T-helper 1 cell treated with Interleukin-12 subunit alpha and Interleukin-12 subunit beta and Interleukin-4 antibody, amounts not matched to agents 30 ng/mL and 1 ng/mL, for 36 hours (primary cell): ENCODE measurements at regions not wholly inside any gene's neighbourhood (a gene's known extent, or its start where the extent isn't known, plus 50 kb on each side); places are given as distances from the start of the nearest gene placed in this dataset.

Source experiments
- intact Hi-C: fragments of 100-400 bp; cut with micrococcal nuclease; formaldehyde crosslinking; loops from one replicate; pipeline ENCODE4 v1.15.1; 2024

DNA sequence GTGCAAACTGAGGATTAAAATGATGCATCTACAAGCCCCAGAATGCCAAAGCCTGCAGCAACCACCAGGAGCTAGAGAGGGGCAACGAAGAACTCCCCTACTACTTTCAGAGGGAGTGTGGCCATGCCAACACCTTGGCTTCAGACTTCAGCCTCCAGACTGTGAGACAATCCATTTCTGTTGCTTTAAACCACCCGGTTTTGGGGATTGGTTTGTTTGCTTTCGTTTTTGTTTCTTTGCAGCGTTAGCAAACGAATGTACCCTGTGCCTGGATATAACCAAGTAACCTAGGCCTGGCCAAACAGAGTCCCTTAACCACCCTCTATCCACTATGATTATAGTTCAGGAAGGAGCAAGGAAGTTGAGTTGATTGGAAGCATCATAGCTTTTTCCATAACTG lies 171.2 kb upstream of the NCK2 start:
- intact Hi-C loops, result no loop called here

DNA sequence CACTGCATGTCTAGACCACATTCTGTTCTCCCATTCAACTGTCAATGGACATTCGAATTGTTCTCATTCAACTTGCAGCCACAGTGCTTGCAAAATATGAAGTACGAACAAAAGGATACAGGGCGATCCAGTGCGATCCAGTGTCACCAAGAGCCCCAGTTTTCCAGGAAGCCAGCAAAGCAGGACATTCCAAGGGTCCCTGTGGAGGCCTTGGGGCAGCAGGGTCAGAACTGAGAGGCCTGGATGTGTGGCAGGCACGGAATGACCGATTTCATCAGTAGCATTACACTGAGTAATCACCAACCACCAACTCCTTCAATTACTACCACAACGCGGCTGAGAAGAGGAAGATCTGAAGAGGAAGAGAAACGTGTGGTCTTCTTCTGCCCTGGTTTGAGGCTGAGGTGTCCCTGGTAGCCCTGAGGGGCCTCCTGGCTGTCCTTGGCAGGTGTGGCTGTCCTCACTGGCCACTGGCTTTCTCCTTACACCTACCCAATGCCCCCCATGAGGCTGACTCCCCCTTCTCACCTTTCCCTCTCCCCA lies 172.7 kb upstream of the FHL2 start:
- intact Hi-C loops, result no loop called here

DNA sequence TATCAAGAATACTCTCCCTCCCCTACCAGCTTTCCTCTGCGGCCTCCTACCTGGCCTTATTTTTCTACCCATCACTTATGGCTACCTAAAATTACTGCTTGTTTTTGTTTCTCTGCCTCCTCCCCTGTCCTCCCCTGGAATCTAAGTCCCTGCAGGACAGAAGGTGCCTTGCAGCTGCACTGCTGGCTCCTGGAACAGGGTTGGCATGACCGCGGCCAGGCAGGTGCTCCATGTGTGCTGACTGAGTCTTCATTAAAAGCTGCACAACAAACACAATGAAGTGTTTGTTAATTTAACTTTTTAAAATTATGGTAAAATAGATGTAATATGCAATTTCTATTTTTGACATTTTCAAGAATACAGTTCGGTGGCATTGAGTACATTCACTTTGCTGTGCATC lies 171.9 kb upstream of the FHL2 start:
- intact Hi-C loops, result no loop called here

DNA sequence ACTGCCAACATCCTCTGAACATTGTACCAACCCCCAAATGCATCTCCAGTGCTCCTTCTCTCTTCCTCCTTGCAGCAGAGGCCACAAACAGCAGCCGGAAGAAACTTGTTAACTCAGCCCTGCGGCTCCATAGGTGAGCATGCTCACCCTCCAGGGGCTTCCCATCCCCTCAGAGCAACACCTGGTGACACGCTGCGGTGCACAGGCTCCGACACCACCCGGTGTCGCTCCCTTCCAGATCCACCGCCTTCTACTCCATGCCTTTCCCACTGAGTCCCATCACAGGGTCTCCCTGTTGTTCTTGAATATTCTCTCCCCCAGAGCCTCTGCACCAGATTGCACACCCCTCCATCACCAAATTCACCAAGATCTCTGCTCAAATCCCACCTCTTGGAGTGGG lies 171.5 kb upstream of the FHL2 start:
- intact Hi-C loops, result no loop called here

DNA sequence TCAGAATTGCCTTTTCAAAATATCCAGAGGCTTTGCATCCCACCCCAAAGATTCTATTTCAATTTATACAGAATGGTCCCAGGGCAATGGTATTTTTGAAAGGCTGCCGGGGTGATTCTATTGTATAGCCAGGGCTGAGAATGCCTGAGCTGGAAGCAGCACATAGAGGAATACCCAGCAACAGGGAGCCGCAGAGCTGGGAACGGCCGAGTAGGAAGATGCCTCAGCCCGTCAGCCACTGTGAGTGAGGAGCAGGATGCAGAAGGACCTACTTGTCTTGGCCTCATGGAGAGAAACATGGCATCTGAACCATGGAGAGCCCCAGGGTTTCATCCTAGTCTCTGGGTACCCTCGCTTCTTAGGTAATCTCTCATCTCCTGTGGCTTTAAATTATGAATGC lies 170.8 kb upstream of the FHL2 start:
- intact Hi-C loops, result no loop called here

DNA sequence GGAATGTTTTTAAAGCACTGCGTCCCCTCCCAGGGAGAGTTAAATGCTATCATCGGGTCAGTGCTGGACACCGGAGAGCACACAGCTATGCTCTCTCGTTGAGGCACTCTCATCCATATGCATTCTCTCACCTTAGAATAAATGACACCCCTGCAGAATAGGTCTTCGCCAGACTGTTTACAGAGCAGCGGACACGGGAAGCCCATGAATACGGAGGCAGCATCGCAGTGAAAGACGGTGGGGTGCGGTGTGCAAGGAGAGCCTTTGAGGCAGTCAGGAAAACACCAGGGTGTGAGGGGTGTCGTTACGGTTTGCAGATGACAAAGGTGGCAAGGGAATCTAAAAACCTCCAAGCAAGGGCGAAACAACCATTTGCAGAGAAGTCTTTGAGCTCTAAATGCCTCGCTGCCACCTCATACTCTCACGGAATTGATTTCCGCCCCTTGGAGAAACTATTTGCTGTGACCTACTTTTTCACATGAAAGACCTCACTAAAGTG lies 169.2 kb upstream of the FHL2 start:
- intact Hi-C loops, result no loop called here

DNA sequence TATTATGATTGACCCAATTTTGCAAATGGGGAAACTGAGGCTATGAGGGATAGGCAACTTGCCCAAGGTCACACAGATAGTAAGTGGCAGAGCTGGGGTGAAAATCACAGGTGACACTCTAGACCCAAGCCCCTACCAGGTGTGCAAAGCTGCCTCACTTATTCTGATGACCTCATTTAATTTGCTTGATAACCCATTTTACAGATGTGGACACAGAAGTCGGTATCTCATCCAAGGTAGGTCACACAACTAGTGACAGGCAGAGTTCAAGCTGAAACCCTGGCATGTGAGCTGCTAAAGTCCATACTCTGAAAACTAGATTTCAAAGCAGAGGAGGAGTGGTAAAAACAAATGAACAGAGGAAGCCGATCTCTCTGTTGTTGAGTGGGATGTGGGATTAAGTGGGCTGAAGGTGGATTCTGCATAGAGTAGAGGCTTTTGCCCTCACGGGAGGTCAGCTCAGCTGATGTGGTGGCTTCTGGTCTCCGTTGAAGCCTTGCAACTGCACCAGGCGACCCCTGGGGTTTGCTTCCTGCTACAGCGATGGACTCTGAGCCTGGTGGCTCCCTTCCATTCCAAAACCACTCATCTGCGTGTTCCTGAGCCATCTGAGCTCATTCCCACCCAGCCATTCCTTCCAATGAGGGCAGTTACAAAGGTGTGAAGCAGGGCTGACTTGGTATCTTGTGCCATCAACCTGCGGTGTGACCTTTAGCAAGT lies 164.3 kb upstream of the FHL2 start:
- intact Hi-C loops, result no loop called here

DNA sequence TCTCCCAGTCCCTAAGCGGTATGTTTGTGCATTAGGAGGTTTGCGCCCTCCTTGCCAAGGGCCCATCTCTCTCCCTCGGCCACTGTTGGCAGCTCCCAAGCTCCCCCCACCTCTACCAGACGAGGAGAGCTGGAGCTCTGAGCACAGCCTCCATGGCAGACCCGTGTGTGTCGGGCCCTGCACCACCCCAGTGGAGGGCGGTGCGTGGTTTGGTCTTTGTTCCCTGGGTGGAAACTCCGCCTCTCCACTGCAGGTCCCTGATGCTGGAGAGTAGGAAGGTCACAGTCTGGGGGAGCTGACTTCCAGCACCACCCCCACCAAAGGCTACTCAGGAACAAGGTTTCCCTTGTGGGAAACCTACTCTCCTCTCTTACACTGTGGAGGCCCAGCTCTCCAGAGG lies 162.6 kb upstream of the FHL2 start:
- intact Hi-C loops, result no loop called here

DNA sequence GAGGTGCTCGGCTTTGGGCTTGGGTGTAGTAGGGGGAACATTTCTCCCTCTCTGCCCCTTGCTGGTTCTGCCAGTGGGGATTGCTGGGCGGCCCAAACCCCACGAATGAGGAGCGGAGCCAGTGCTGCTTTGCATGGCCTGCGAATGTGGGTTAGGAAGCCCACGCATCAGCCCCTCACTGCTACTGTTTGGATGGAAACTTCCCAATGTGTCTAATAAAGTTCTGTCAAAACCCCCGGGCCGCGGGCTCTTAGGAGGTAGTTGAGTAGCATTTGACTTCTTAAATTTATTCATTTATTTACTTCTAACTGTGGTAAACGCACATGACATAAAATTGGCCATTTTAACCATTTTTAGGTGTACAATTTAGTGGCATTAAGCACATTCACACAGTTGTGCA lies 161.3 kb upstream of the FHL2 start:
- intact Hi-C loops, result no loop called here

DNA sequence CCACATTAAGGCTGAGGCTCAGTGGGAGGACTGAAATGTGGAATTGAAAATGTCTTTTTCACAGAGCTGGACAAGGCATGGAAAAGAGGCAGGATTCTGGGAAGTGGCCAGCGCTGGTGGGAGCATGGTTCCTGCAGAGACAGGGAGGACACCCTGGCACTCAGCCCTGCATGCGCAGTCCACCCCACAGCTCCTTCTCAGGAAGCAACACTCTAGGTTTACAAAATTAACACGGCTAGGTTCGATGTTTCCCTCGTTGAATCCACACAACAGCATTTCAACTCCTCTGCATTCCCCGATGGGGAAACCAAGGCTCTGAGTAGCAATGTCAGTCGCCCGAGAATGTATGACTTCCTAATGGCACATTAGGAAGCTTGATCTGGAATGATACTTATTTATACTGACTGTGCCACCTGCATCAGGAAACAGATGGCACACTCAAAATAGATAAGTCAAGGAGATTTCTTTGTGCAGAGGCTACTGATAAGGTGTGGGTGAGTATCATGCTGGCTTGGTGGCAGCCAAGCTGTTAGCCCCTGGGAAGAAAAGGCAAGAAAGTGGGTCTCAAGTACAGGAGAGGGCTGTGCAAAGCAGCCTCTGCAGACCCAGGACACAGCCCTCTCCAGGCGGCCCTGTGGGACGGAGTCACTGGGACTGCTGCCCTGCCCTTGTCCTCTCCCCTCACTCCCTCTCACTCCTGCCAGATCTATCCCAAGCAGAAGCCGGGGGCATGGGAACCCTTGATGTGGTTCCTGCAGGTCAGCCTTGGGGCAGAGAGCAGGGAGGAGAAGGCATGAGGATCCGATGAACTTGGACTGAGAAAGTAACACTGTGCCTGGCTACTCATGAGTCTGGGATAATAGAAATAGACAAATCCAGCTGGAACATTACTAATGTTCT lies 158.4 kb upstream of the FHL2 start:
- intact Hi-C loops, result no loop called here

DNA sequence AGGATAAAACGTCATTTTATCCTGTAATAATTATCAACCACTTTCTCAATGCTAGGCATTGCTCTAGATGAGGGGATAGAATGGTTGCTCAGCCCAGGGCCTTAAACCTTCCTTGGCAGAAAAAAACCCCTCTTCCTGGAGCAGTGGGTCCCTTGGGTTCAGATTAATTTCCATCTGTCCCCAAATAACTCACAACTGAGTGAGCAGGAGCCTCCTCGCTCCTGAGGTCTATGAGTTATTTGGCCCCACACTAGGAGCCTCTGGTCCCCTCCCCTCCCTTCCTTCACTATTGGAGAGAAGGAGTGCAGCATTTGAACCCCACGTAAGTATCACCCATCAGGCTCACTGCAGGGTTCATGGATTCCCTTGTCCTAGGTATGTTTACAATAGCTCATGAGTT lies 157.5 kb upstream of the FHL2 start:
- intact Hi-C loops, result no loop called here

DNA sequence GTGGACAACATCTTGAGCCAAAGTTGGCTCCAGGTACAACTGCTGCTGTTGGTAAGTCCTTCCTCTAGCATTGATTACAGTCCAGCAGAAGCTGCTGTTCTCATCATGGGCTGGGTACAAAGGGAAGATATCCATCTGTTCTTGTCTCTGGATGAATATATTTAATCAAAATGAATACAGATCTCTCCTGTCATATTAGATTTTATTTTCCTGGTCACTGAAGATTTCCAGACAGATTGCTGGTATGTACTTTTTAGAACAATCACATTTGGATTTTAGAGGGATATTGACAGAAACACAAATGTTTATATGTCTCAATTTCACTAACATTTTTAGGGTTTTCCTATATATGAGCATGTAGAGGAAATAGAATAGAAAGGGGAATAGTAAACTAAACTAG lies 155.4 kb upstream of the FHL2 start:
- intact Hi-C loops, result no loop called here

DNA sequence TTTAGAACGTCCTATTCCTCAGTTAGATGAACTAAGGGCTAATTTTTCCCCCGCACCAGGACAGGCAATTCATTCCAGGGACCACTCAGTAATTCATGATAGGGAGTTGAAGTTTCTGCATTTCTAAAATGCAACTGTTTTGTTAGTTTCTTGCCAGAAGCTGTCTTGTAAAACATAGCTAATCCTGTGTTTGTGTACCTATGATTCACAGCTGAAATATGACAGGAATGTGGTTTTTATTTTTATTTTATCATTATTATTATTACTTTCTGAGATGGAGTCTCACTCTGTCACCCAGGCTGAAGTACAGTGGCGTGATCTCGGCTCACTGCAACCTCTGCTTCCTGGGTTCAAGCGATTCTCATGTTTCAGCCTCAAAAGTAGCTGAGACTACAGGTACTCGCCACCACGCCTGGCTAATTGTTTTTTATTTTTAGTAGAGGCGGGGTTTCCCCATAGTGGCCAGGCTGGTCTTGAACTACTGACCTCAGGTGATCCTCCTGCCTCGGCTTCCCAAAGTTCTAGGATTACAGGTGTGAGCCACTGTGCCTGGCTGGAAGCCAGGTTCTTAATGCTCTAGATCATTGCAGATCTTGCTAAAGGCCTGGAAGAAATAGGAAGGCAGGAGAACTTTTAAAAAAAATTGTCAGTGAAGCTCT lies 154.8 kb upstream of the FHL2 start:
- intact Hi-C loops, result no loop called here

DNA sequence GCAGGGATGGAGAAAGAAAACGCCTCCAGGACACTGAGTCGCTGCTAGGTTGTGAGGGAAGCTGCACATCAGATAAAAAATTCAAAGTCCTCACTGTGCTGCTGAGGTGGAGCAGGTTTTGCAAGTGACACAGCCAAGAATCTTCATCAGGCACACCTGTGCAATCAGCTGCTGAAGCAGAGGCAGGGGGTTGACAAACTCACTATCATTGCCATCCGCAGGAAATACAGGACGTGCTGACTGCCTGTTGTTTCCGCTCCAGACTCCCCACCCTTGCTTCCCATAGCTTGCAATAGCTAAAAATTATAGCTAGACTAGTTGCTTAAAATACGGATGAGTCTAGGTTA lies 147.8 kb upstream of the FHL2 start:
- intact Hi-C loops, result no loop called here

DNA sequence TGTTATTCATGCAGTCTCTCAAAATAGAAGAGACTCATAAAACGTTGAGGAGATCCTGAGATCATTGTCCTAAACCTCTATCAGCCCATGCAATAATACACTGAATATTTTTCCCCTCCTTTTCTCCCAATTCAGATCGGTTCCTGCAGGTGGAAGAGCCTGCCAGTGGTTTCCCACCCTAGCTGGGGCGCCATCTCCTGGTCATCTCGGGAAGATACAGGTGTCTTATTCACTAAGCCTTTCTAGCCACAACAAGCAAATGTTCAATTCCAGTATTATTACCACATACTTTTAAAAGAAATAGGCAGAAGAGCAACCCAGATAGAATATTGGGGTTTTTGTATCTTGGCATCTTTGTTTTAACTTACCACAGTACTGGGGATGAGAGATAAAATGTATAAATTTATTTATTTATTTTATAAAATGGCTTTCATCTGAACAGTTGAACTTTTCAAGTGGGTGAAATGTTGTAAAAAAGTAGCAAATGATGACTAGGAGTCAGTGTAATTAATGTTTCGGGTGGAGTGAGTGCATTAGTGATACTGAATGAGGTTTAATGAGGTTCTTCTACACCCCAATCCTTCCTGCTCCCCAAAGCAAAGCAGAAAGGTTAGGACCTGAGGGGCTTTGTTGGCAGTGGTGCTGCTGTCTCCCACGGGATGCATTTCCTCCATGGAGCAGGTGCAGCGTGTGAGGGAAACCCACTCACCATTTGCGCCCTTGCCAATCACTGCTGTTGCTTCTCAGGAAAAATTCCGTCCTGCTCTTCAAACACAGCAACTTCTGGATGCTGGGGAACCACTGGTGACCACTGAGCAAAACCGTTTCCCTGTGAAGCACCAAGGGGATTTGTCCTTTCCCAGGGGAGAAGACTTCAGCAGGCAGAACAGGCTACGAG lies 147.1 kb upstream of the FHL2 start:
- intact Hi-C loops, result loop anchor here (1.0 kb wide), 1 partner anchor 177 kb away; no protein-coding TSS in a partner anchor

DNA sequence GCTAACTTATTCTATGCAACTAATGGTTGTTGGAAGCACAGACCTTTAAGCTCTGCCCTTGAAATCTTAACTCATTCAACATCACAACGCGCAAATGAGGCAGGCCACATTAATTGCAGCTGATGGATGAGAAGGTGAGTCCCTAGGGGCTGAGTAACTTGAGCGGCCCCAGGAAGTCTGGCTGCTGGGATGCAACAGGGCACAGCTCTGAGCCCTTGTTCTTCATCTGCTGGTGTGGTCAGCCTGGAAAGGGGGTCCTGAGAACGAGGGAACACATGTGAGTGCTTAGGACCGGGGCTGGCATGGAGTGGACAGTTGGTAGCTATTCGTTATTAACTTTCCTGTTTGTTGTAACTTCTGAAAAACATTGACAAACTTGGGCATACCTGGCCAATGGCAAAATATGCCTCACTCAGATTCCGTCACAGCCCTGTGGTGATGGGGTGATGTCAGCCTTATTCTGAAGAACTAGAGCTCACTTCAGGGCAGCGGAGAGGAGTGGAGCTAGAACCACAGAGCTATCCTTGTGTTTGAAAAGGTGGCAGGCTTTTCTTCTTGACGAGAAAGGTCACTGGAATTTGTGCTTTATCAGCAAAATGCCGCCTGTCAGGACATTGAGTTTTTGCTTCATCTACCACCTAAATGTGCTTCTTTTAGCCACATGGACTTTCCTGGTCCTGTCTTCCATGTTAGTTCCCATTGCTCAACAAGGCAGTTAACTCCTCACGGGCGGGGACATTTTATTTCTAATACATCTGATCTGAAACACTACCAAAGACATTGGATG lies 145.9 kb upstream of the FHL2 start:
- intact Hi-C loops, result loop anchor here (1.0 kb wide), 1 partner anchor 175 kb away; no protein-coding TSS in a partner anchor

DNA sequence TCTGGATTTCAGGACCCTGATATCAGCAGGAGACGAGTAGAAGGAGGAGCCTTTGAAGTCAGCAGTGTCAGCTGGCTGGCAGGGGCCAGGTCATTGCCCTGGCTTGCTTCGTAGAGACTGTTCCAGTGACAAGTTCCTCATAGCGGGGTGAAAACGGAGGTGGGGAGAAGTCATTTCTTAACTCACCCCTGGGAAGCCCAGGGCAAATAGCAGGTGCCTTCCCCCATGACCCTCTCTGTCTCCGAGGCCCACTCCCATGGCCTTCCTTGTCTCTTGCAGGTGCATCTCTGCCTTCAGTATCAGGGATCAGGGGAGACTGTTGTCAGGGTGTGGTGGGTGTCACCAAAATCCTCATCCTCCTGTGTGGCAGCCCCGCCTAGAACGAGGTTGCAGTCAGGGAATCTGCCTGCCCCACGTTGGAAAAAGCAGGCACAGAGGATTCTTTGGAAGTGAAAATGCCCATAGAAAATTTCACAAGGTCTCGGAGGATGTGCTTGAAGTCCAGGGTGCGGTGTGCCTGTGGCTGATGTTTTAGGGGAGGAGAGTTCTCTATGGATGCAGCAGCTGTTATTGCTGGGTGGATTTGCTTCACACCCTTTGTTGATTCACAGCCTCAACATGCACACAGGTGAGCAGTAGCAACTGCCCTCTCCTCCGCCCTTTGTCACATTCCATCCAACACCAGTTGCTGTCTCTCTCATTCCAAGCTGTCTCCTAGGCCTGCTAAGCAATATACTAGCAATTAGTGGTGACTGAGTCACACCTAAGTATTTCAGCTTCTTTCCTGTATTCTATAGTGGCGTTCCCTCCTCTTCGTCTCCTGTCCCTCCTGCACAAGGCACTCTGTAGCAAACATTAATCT lies 142.6 kb upstream of the FHL2 start:
- intact Hi-C loops, result no loop called here

DNA sequence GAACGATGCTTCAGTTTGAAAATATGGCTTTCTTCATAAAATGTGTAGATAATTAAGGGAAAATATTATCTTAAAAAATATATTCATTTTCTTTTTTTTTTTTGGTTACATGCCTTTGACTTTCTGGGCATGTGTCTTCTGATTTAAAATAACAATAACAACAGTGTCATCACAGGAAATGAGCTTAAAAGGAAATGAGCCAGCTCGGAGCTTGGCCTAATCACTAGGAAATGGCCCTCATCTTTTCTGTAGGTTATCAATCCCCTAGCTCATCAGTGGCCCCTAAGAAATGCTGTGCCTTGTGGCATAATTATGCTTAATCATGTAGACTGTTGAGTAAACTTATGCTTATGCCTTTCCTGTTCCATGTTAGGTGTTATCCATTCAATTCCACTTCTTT lies 141.8 kb upstream of the FHL2 start:
- intact Hi-C loops, result no loop called here

DNA sequence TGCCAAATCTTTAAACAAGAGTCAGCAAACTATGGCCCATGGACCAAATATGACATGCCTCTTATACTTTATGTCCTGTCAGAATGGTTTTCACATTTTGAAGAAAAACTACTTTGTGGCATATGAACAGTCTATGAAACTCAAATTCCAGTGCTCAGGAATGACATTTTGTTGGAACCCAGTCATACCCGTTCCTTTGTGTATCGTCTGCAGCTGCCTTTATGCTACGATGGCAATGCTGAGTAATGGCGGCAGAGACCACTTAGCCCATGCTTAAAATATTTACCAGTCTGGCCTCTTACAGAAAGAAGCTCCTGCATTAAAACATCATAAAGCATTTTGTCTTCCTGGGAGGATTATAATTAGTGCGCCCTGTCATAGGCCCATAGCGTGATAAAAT lies 140.5 kb upstream of the FHL2 start:
- intact Hi-C loops, result no loop called here
